ENCODE measurements at regions not wholly inside any gene's neighbourhood (a gene's known extent, or its start where the extent isn't known, plus 50 kb on each side); places are given as distances from the start of the nearest gene placed in this dataset.

- TF ChIP-seq, protein P1, sequence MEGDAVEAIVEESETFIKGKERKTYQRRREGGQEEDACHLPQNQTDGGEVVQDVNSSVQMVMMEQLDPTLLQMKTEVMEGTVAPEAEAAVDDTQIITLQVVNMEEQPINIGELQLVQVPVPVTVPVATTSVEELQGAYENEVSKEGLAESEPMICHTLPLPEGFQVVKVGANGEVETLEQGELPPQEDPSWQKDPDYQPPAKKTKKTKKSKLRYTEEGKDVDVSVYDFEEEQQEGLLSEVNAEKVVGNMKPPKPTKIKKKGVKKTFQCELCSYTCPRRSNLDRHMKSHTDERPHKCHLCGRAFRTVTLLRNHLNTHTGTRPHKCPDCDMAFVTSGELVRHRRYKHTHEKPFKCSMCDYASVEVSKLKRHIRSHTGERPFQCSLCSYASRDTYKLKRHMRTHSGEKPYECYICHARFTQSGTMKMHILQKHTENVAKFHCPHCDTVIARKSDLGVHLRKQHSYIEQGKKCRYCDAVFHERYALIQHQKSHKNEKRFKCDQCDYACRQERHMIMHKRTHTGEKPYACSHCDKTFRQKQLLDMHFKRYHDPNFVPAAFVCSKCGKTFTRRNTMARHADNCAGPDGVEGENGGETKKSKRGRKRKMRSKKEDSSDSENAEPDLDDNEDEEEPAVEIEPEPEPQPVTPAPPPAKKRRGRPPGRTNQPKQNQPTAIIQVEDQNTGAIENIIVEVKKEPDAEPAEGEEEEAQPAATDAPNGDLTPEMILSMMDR (IDR thresholded peaks at IDR 0.05; ENCODE audit: insufficient read depth, low read depth, low read length) = no peak
- TF ChIP-seq EZH2 (IDR thresholded peaks at IDR 0.05; ENCODE audit: insufficient read depth, low read length) = no peak
Observed at GRCh38 chr13:61600360-61601033, 184.8 kb upstream of the PCDH20 start.

Data from astrocyte (in vitro differentiated cells and primary cell).